LNCAP (cell line): ENCODE measurements at regions not wholly inside any gene's neighbourhood (a gene's known extent, or its start where the extent isn't known, plus 50 kb on each side); places are given as distances from the start of the nearest gene placed in this dataset.

Source experiments
- CTCF ChIP-seq: fragments of 450-650 bp; IDR thresholded peaks from 2 replicates; pipeline ENCODE4 v1.5.1; 2017; ENCODE audit warnings: mild to moderate bottlenecking

DNA sequence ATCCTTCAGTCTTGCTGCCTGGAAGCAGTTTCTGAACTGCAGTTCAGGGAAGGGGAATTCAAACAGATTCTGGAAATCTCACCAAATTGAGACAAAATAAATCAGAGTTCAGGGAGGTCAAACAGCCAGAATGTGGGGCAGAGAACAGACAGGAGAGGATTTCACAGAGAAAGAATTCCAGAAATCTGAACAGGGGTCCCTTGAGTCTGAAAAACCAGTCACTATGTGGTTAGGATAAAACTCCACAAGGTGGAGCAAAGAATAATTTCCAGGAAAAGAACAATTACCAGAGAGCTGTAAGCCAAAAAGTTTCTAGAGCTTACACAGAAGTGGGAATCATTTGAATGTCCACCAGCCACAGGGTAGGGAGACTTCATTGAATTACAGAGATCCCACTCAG lies 84.7 kb downstream of the URB2 start:
- TF ChIP-seq CTCF: no peak

GRCh38 chr1:229714306-229714705 lies 88.3 kb downstream of the URB2 start:
- TF ChIP-seq CTCF: no peak

DNA sequence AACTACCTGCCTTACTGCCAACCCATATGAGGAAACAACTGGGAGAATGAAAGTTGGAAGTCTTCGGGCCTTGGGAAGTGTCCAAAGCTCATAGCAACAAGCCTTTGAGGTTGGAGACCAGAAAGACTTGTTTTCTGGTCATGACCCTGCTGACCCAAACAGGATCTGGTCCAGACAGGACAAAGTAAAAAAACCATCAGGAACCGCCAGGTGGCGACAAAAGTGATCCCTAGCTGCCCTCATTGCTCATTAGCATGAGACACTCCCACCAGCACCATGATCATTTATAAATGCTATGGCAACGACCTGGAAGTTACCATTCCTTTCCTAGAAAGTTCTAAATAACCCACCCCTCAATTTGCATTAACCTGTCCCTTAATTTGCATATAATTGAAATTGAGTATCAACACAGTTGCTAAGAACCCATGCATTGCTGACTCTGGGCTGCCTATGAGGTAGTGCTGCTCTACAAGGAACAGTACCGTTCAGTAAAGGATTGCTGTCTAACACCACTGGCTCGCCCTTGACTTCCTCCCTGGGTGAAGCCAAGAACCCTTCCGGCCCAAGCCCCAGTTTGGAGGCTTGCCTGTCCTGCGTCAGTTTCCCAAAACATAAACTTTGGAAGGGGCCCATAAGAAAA lies 89.0 kb downstream of the URB2 start:
- peak; percentile 84 for TF ChIP-seq CTCF

DNA sequence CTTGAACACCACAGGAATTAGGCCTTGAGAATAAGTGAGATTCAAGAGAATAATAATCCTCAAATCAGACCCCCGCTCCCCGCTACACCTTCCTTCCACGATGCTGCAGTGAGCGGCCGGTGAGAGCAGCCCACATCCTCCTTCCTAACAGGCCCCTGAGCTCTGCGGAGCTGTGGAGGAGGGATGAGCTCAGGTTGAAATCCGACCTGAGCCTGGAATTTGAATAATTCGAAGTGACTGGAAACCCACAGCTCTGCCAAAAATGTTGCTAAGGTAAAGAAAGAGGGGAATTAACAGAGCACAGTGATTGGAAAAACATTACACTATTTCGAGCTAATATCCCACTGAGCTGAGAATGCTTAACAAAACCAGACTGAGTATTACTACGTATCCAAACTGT lies 90.0 kb downstream of the URB2 start:
- no peak for TF ChIP-seq CTCF

GRCh38 chr1:229716704-229717103 lies 90.7 kb downstream of the URB2 start:
- TF ChIP-seq CTCF: no peak

GRCh38 chr1:229717786-229718576 lies 91.9 kb downstream of the URB2 start:
- no peak for TF ChIP-seq CTCF

DNA sequence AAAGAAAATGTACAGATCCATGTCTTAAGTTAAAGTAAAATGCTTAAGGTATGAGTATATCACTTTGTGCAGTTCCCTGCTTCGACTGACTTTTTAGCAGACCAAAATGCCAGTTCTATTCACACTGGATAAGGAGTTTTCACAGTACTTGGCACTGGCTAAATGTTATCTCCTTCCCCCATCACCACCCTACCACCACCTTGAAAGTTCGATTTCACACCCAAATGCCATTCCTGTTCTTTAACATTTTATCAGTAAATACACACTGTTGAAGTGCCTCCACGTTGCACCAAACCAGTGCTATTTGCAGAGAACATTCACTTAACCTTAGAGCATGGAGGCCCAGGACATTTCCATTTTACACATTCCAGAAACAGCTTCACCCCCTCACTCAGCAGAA lies 100.0 kb downstream of the URB2 start:
- TF ChIP-seq CTCF: no peak
